ENCODE measurements at regions not wholly inside any gene's neighbourhood (a gene's known extent, or its start where the extent isn't known, plus 50 kb on each side); places are given as distances from the start of the nearest gene placed in this dataset.
"Not testable (repeated sequence)": the region's sequence is repeated elsewhere in the genome, so short reads cannot be mapped to it uniquely, and the experiment has no call there.

DNA sequence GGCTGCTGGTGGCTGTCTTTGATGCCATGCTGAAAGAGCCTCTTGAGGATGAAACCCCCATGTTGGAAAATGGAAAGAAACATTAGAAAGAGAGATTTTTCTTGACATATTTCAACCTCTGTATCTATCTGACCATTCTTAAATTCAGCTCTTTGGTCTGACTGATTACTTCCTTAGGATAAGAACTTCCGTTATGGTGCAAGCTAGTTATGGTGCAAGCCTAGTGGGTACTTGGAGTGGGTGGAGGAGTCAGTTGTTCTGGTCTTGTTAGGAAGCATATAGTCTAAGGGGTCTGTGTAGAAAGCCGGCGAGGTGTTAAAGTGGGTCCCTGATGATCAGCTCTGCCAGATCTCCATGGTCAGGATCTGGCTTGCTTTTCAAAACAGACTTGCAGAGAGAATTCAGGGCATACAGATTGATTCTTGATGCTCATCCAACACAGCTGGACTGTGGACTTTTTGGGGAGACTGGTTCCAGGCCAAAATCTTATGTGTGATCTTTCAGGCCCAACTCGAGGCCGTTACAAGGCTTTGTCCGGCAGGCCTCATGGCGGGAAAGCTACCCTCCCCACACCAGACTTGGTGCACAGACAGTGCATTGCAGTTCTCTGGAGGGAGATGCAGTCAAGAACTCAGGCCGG is 82.8 kb upstream of the BOD1L1 start:
- Histone ChIP-seq H2AFZ (ENCODE audit: low read depth, low read length) (no peak overlapping the region), H3K4me3 (ENCODE audit: low read length) (no peak overlapping the region), H3K9me3 (ENCODE audit: low read length) (no peaks in the 10 kb centered on the region), H3K36me3 (ENCODE audit: insufficient read depth, low read length) (no peaks in the 10 kb centered on the region), H3K4me1 (ENCODE audit: insufficient read depth, low read length) (no peaks in the 10 kb centered on the region), H3K27me3 (ENCODE audit: insufficient read depth, low read length) (no peaks in the 10 kb centered on the region)

DNA sequence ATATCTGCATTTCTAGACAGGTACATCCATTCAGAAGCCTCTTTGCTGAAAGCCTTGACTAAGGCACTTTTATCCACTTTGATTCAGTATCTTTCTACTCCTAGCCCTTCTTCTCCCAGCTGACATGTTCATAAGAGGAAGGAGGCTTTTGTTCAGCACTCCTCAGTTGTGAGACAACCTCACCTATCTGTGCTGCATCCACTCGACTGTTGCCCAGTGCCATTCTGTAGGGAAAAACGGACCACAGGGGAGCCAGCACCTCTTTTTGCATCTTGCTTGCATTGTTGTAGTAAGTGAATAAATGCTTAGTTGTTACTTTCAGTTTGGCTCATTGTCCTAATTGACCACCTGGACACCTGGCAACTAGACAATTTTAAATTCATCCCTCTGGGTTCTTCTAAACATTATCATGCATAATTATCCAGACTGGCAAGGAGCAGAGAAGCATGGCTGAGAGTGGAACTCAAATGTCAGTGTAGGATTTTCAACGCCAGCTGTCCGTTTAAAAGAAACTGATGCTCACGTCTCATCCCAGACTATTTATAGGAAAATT is 83.8 kb upstream of the BOD1L1 start:
- no peaks in the 10 kb centered on the region for H3K9me3 ChIP-seq (ENCODE audit: low read length)
- H3K36me3 ChIP-seq (ENCODE audit: insufficient read depth, low read length): no peaks in the 10 kb centered on the region
- H2AFZ ChIP-seq (ENCODE audit: low read depth, low read length): no peak overlapping the region
- H3K4me3 ChIP-seq (ENCODE audit: low read length): no peak overlapping the region
- H3K4me1 ChIP-seq (ENCODE audit: insufficient read depth, low read length): no peaks in the 10 kb centered on the region
- no peaks in the 10 kb centered on the region for H3K27me3 ChIP-seq (ENCODE audit: insufficient read depth, low read length)

DNA sequence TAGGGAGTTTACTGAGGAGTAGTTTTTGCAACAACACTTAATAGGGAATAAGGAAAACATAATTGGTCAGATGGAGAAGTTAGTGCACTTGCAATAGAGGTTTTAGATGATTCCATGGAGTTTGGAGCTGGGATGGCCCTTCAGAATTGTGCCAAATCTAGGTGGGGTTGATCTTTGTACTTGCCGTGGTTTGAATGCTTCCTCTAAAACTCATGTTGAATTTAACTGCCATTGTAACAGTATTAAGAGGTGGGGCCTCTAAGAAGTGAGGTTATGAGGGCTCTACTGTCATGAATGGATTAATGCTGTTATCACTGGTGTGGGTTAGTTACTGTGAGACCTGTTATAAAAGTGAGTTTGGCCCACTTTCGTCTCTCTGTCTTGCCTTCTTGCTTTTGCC is 94.4 kb upstream of the BOD1L1 start:
- Histone ChIP-seq H3K9me3 (ENCODE audit: low read length) (no peaks in the 10 kb centered on the region), H3K4me3 (ENCODE audit: low read length) (no peak overlapping the region), H3K36me3 (ENCODE audit: insufficient read depth, low read length) (no peaks in the 10 kb centered on the region), H2AFZ (ENCODE audit: low read depth, low read length) (no peak overlapping the region), H3K27me3 (ENCODE audit: insufficient read depth, low read length) (no peaks in the 10 kb centered on the region), H3K4me1 (ENCODE audit: insufficient read depth, low read length) (no peaks in the 10 kb centered on the region)

DNA sequence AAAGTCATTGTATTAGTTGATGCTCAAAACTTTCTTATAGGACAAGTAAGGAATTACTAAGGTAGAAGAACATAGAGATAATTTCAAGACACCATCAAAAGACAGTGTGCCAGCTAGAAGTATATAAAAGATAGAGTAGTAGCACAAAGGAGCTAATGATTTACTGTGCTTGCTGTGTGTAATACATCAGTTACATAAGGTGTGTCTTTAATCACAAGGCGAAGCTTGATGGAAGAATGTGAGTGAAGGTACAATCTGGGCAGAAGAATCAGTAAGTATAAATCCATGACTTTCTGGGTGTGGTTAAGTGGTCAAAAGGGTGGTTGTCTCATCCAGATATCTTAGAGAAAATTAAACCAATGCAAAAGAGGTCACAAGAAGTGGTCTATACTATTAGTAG is 95.1 kb upstream of the BOD1L1 start:
- H3K4me1 ChIP-seq (ENCODE audit: insufficient read depth, low read length): no peaks in the 10 kb centered on the region
- H3K4me3 ChIP-seq (ENCODE audit: low read length): no peak overlapping the region
- H3K9me3 ChIP-seq (ENCODE audit: low read length): no peaks in the 10 kb centered on the region
- no peaks in the 10 kb centered on the region for H3K36me3 ChIP-seq (ENCODE audit: insufficient read depth, low read length)
- no peaks in the 10 kb centered on the region for H3K27me3 ChIP-seq (ENCODE audit: insufficient read depth, low read length)
- no peak overlapping the region for H2AFZ ChIP-seq (ENCODE audit: low read depth, low read length)

DNA sequence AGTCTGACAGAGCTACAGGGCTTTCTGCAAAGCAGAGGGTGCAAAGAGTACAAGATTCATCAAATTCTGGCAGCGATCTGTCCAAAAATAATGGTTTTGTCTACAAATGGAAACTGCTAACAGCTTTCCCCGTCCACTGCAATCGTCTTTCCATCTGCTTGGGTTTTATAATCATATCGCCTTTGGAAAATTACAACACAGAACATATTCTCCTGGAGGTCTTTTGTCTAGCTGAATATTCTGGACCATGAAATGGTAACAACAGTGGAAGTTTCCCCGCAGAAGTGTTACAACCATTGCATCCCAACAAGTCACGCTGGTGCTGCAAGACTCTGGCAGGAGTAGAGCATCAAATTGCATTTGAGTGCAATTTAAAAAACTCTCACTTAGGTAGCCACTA is 101.2 kb upstream of the BOD1L1 start:
- Histone ChIP-seq H3K36me3 (ENCODE audit: insufficient read depth, low read length) (no peaks in the 10 kb centered on the region), H3K27me3 (ENCODE audit: insufficient read depth, low read length) (no peaks in the 10 kb centered on the region), H3K9me3 (ENCODE audit: low read length) (no peaks in the 10 kb centered on the region), H3K4me1 (ENCODE audit: insufficient read depth, low read length) (no peaks in the 10 kb centered on the region), H2AFZ (ENCODE audit: low read depth, low read length) (no peak overlapping the region), H3K4me3 (ENCODE audit: low read length) (no peak overlapping the region)

DNA sequence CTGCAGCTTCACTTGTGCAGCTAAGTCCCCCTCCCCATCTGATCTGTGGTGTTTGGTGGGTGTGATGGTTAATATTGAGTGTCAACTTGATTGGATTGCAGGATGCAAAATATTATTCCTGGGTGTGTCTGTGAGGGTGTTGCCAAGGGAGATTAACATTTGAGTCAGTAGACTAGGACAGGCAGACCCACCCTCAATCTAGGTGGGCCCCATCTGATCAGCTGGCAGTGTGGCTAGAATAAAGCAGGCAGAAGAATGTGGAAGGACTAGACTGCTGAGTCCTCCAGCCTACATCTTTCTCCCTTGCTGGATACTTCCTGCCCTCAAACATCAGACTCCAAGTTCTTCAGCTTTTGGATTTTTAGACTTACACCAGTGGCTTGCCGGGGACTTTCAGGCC is 103.5 kb upstream of the BOD1L1 start:
- Histone ChIP-seq H3K4me1 (ENCODE audit: insufficient read depth, low read length) (no peaks in the 10 kb centered on the region), H3K4me3 (ENCODE audit: low read length) (no peak overlapping the region), H3K9me3 (ENCODE audit: low read length) (no peaks in the 10 kb centered on the region), H3K36me3 (ENCODE audit: insufficient read depth, low read length) (no peaks in the 10 kb centered on the region), H2AFZ (ENCODE audit: low read depth, low read length) (no peak overlapping the region), H3K27me3 (ENCODE audit: insufficient read depth, low read length) (no peaks in the 10 kb centered on the region)

DNA sequence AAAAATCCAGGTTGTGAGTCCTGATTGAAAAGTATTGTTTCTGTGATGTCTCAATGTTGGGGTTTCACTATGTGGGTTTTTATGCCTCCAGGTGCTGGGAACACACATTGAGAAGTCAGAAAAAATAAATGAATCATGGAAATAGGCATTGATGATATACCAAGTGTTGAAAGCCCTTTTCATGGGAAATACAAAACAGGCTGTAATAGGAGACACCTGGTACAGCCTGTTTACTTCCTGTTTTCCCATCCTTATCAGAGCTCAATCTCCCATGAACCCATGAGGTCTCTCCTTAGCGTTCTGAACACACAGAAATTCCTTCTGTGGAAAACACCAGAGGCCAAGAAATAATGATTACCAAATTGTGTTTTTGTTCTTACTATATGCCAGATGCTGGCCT is 106.3 kb upstream of the BOD1L1 start:
- Histone ChIP-seq H3K27me3 (ENCODE audit: insufficient read depth, low read length) (no peaks in the 10 kb centered on the region), H2AFZ (ENCODE audit: low read depth, low read length) (no peak overlapping the region), H3K4me1 (ENCODE audit: insufficient read depth, low read length) (no peaks in the 10 kb centered on the region), H3K4me3 (ENCODE audit: low read length) (no peak overlapping the region), H3K9me3 (ENCODE audit: low read length) (no peaks in the 10 kb centered on the region), H3K36me3 (ENCODE audit: insufficient read depth, low read length) (no peaks in the 10 kb centered on the region)

DNA sequence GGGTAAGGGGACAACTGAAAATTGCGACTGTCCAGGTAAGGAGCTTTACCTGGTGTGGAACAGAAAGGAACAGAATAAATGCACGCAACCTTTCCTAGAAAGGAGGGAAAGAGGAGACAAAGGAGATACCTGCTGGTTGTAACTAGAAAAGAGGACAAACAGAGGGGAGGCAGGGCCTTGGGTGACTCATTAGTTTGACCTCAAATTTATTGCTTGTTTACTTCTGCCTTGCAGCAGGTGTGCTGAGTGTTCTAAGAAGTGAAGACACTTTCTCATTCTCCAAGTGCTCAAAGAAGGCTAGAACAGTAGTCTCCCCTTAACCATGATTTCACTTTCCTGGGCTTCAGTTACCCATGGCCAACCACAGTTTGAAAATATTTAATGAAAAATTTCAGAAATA is 123.1 kb upstream of the BOD1L1 start:
- no peaks in the 10 kb centered on the region for H3K4me1 ChIP-seq (ENCODE audit: insufficient read depth, low read length)
- H3K36me3 ChIP-seq (ENCODE audit: insufficient read depth, low read length): no peaks in the 10 kb centered on the region
- H3K4me3 ChIP-seq (ENCODE audit: low read length): no peak overlapping the region
- no peaks in the 10 kb centered on the region for H3K9me3 ChIP-seq (ENCODE audit: low read length)
- no peak overlapping the region for H2AFZ ChIP-seq (ENCODE audit: low read depth, low read length)
- H3K27me3 ChIP-seq (ENCODE audit: insufficient read depth, low read length): no peaks in the 10 kb centered on the region

DNA sequence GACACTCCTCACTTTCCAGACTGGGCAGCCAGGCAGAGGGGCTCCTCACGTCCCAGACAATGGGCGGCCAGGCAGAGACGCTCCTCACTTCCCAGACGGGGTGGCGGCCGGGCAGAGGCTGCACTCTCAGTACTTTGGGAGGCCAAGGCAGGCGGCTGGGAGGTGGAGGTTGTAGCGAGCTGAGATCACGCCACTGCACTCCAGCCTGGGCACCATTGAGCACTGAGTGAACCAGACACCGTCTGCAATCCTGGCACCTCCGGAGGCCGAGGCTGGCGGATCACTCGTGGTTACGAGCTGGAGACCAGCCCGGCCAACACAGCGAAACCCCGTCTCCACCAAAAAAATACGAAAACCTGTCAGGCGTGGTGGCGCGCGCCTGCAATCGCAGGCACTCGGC is 134.1 kb upstream of the BOD1L1 start:
- H3K4me1 ChIP-seq (ENCODE audit: insufficient read depth, low read length); H3K9me3 ChIP-seq (ENCODE audit: low read length); H3K27me3 ChIP-seq (ENCODE audit: insufficient read depth, low read length); H2AFZ ChIP-seq (ENCODE audit: low read depth, low read length); H3K36me3 ChIP-seq (ENCODE audit: insufficient read depth, low read length); H3K4me3 ChIP-seq (ENCODE audit: low read length): not testable (repeated sequence)

DNA sequence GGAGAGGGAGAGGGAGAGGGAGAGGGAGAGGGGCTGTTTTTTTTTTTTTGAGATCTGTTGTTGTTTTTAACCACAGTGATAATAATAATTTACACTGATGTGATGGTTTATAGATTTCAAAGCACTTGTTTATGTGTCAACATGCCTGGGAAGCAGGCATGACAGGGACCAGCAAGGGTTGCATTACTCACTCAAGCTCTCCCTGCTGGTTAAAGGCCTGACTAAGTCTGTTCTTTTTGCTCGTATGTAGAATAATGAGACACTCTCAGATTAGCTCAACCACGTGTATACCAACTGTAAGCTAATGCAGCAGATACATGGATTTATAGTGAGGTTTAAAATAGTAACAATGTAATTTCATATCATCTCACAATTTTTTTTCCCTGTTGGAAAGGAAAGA is 134.6 kb upstream of the BOD1L1 start:
- Histone ChIP-seq H3K9me3 (ENCODE audit: low read length) (no peaks in the 10 kb centered on the region), H3K4me3 (ENCODE audit: low read length) (no peak overlapping the region), H3K36me3 (ENCODE audit: insufficient read depth, low read length) (no peaks in the 10 kb centered on the region), H2AFZ (ENCODE audit: low read depth, low read length) (no peak overlapping the region), H3K4me1 (ENCODE audit: insufficient read depth, low read length) (no peaks in the 10 kb centered on the region), H3K27me3 (ENCODE audit: insufficient read depth, low read length) (no peaks in the 10 kb centered on the region)

DNA sequence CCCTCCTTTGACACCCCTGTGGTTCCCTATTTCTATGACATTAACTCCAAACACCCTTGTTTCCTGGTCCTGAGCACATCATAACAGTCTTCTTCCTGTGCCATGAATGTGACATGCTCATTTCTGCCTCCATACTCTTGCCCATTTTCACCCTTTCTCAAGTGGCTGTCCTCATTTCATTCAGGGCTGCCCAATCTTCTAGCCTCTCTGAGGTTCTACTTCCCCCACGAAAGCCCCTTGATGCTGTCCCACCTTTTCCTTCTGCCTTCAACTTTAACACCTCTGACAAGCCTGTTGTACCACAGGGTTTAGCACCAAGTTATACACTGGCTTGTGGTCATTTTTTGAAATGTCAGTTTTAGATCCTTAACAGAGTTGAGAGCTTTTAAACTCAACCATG is 136.2 kb upstream of the BOD1L1 start:
- Histone ChIP-seq H3K36me3 (ENCODE audit: insufficient read depth, low read length) (no peaks in the 10 kb centered on the region), H3K4me3 (ENCODE audit: low read length) (no peak overlapping the region), H2AFZ (ENCODE audit: low read depth, low read length) (no peak overlapping the region), H3K4me1 (ENCODE audit: insufficient read depth, low read length) (no peaks in the 10 kb centered on the region), H3K9me3 (ENCODE audit: low read length) (no peaks in the 10 kb centered on the region), H3K27me3 (ENCODE audit: insufficient read depth, low read length) (no peaks in the 10 kb centered on the region)

DNA sequence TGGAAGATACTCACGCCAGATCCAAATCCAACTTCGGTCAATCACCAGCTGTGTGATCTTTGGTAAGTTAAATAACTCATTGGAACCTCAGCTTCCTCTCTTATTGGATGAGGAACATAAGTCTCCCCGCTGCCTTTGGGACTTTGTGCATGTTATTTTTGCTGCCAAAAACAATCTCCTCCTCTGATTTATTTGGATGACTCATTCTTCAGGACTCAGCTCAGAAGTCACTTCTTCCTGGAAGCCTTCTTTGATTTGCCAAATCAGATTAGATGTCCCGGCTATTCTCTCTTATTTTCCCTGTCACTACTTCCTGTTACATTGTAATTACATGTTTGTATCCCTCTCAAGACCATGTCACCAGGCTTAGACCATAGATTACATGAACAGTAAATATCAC is 138.0 kb upstream of the BOD1L1 start:
- Histone ChIP-seq H3K27me3 (ENCODE audit: insufficient read depth, low read length) (no peaks in the 10 kb centered on the region), H3K4me3 (ENCODE audit: low read length) (no peak overlapping the region), H3K36me3 (ENCODE audit: insufficient read depth, low read length) (no peaks in the 10 kb centered on the region), H3K4me1 (ENCODE audit: insufficient read depth, low read length) (no peaks in the 10 kb centered on the region), H2AFZ (ENCODE audit: low read depth, low read length) (no peak overlapping the region), H3K9me3 (ENCODE audit: low read length) (no peaks in the 10 kb centered on the region)

DNA sequence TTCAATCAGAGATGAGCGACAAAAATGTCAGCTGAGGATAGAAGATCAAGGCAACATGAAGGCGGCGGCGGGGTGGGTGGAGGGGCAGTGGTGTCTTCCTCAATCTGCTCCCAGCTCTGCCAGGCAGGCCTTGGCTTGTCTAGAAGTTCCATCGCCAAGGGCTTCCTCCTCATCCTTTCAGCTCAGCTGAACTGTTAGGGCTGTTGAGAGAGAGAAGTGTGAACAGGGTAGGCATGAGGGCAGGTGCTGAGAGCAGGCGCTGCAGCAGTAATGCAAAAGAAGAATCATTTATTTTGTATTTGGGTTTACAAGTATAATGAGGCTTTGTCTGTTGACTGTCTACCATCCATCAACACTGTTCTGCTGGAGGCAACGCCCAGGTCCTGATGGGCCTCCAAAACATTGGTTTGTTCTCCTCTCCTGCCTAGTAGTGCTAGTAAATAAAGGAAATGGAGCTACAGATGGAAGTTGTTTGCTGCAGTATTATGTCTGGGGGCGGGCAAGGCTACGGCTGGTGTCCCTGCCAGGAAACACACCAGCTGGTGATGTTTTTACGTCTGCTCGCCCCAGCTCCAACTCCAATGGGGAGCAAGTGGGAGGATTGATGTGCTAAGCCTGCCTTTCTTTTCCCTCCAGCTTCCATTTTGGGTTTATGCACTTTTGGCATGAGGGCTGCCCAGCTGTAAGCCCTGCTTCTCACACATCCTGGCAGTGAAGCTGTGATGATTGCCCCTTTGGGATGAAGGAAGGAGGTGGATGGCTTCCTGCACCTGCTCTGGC is 139.4 kb upstream of the BOD1L1 start:
- H3K27me3 ChIP-seq (ENCODE audit: insufficient read depth, low read length): no peaks in the 10 kb centered on the region
- H3K4me1 ChIP-seq (ENCODE audit: insufficient read depth, low read length): no peaks in the 10 kb centered on the region

More for the DNA sequence above, 139.4 kb upstream of the BOD1L1 start:
- H3K4me3 ChIP-seq (ENCODE audit: low read length): no peak overlapping the region
- no peak overlapping the region for H2AFZ ChIP-seq (ENCODE audit: low read depth, low read length)
- no peaks in the 10 kb centered on the region for H3K9me3 ChIP-seq (ENCODE audit: low read length)
- H3K36me3 ChIP-seq (ENCODE audit: insufficient read depth, low read length): no peaks in the 10 kb centered on the region

Data from neuron (in vitro differentiated cells).